Keratinocyte (primary cell): ENCODE measurements at regions not wholly inside any gene's neighbourhood (a gene's known extent, or its start where the extent isn't known, plus 50 kb on each side); places are given as distances from the start of the nearest gene placed in this dataset.

Experiments used
- DNase-seq: peaks from one replicate; pipeline ENCODE4 v3.0.0-alpha.2; 2011; ENCODE audit warnings: low read depth, missing footprints, low spot score
- FAIRE-seq: peaks from 2 replicates; lab custom pipeline; 2011; peaks lifted over from hg19 to GRCh38; lab: Jason Lieb, UNC
- H2AFZ ChIP-seq: 2 replicates; pipeline ENCODE4 v1.6.0; 2012; ENCODE audit warnings: low read length, control low read depth, inconsistent platforms; ENCODE audit not compliant: control insufficient read depth
- H3K27ac ChIP-seq: 2 replicates; pipeline ENCODE4 v1.5.1; 2011; ENCODE audit warnings: low read length; ENCODE audit not compliant: control insufficient read depth, insufficient read depth
- H3K27me3 ChIP-seq: 3 replicates; pipeline ENCODE4 v1.6.0; 2011; ENCODE audit warnings: low read length; ENCODE audit not compliant: control insufficient read depth, insufficient read depth; ENCODE audit errors: extremely low read depth
- H3K36me3 ChIP-seq, 2 experiments: 2 replicates in 1 of 2; 3 replicates in 1 of 2; pipeline ENCODE4 v1.5.1; 2011; ENCODE audit warnings: low read length in 2 of 2, mild to moderate bottlenecking in 1 of 2; ENCODE audit not compliant: control insufficient read depth in 2 of 2, insufficient read depth in 2 of 2; ENCODE audit errors: extremely low read depth in 1 of 2
- H3K4me1 ChIP-seq: 3 replicates; pipeline ENCODE4 v1.5.1; 2011; ENCODE audit warnings: low read length; ENCODE audit not compliant: control insufficient read depth, insufficient read depth; ENCODE audit errors: extremely low read depth
- H3K4me2 ChIP-seq: 3 replicates; pipeline ENCODE4 v1.6.0; 2011; ENCODE audit warnings: low read depth, low read length; ENCODE audit not compliant: control insufficient read depth, insufficient read depth; ENCODE audit errors: extremely low read depth
- H3K4me3 ChIP-seq, 3 experiments: fragments of 200-600 bp in 1 of 3; sonication (generic) in 1 of 3; 2 replicates in 2 of 3; 3 replicates in 1 of 3; pipeline ENCODE4 v1.5.1; 2011 to 2016; ENCODE audit warnings: low read length in 3 of 3, mild to moderate bottlenecking in 3 of 3, control low read depth in 2 of 3, inconsistent platforms in 1 of 3, low read depth in 1 of 3, mixed read lengths in 1 of 3, mixed run types in 1 of 3, moderate library complexity in 1 of 3; ENCODE audit not compliant: control insufficient read depth in 2 of 3, insufficient read depth in 2 of 3; ENCODE audit errors: extremely low read depth in 1 of 3
- H3K79me2 ChIP-seq: 2 replicates; pipeline ENCODE4 v1.6.0; 2012; ENCODE audit warnings: low read length; ENCODE audit not compliant: control insufficient read depth, insufficient read depth
- H3K9ac ChIP-seq: 3 replicates; pipeline ENCODE4 v1.6.0; 2011; ENCODE audit warnings: low read length; ENCODE audit not compliant: control insufficient read depth, insufficient read depth; ENCODE audit errors: extremely low read depth
- H3K9me1 ChIP-seq: 3 replicates; pipeline ENCODE4 v1.6.0; 2011; ENCODE audit warnings: low read length; ENCODE audit not compliant: control insufficient read depth, insufficient read depth; ENCODE audit errors: extremely low read depth
- H3K9me3 ChIP-seq: 2 replicates; pipeline ENCODE4 v1.5.1; 2012; ENCODE audit warnings: low read depth, low read length; ENCODE audit not compliant: control insufficient read depth
- H4K20me1 ChIP-seq: 3 replicates; pipeline ENCODE4 v1.6.0; 2011; ENCODE audit warnings: low read length; ENCODE audit not compliant: control insufficient read depth, insufficient read depth; ENCODE audit errors: extremely low read depth
- EZH2 ChIP-seq: IDR thresholded peaks from one replicate; pipeline ENCODE4 v1.6.1; 2012; ENCODE audit warnings: inconsistent platforms, mild to moderate bottlenecking, low read length, moderate library complexity
- dilution Hi-C: fragments of 300-500 bp; cut with MboI; formaldehyde crosslinking; loops from one replicate; pipeline ENCODE4 v1.7.0; 2020; ENCODE audit warnings: low sequenced_read_pairs; ENCODE audit not compliant: extremely low pct_ligation_motif_present
- TF ChIP-seq, protein P1 (sequence below), 3 experiments: IDR thresholded peaks in 1 of 3; conservative IDR thresholded peaks in 1 of 3; optimal IDR thresholded peaks in 1 of 3; 2 replicates in 2 of 3; 3 replicates in 1 of 3; pipeline versions ENCODE3 to v1.5.1; 2011; ENCODE audit warnings: low read length in 3 of 3, mild to moderate bottlenecking in 3 of 3, moderate library complexity in 2 of 3, control low read depth in 1 of 3, inconsistent platforms in 1 of 3; ENCODE audit not compliant: insufficient read depth in 2 of 3; ENCODE audit errors: extremely low read depth in 1 of 3

DNA sequence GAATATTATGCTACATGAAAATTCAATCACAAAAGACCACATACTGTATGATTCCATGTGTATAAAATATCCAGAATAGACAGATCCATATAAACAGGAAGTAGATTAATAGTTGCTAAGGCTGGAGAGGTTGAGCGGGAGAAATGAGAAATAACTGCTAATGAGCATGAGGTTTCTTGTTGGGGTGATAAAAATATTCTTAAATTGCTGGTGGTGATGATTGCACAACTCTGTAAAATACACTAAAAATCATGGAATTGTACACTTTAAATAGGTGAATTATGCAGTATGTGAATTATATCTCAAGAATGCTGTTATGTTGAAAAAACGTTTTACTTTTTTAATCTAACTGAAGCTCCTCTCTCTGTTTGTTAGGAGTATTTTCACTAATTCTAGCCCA lies 101.8 kb upstream of the CREB1 start:
- Histone ChIP-seq H3K9me3 (peaks cover 3% of the 10 kb centered on the region), H3K9me1 (no peaks in the 10 kb centered on the region), H3K9ac (no peak overlapping the region), H4K20me1 (no peaks in the 10 kb centered on the region), H3K36me3 (no peaks in the 10 kb centered on the region), H3K27ac (no peak overlapping the region), H3K4me2 (no peak overlapping the region), H3K4me3 (no peak overlapping the region), H2AFZ (no peak overlapping the region), H3K79me2 (no peaks in the 10 kb centered on the region), H3K4me1 (peaks cover 3% of the 10 kb centered on the region), H3K27me3 (no peaks in the 10 kb centered on the region)
- FAIRE-seq = no peak
- no peak for TF ChIP-seq EZH2
- TF ChIP-seq, protein P1, sequence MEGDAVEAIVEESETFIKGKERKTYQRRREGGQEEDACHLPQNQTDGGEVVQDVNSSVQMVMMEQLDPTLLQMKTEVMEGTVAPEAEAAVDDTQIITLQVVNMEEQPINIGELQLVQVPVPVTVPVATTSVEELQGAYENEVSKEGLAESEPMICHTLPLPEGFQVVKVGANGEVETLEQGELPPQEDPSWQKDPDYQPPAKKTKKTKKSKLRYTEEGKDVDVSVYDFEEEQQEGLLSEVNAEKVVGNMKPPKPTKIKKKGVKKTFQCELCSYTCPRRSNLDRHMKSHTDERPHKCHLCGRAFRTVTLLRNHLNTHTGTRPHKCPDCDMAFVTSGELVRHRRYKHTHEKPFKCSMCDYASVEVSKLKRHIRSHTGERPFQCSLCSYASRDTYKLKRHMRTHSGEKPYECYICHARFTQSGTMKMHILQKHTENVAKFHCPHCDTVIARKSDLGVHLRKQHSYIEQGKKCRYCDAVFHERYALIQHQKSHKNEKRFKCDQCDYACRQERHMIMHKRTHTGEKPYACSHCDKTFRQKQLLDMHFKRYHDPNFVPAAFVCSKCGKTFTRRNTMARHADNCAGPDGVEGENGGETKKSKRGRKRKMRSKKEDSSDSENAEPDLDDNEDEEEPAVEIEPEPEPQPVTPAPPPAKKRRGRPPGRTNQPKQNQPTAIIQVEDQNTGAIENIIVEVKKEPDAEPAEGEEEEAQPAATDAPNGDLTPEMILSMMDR (optimal IDR thresholded peaks at IDR 0.05 in 1 of 3, IDR thresholded peaks at IDR 0.05 in 1 of 3, conservative IDR thresholded peaks at IDR 0.05 in 1 of 3; ENCODE audit: extremely low read depth in 1 of 3, insufficient read depth in 2 of 3, low read length in 3 of 3) = no peak
- DNase-seq = no peak
- dilution Hi-C loops = no loop called here

DNA sequence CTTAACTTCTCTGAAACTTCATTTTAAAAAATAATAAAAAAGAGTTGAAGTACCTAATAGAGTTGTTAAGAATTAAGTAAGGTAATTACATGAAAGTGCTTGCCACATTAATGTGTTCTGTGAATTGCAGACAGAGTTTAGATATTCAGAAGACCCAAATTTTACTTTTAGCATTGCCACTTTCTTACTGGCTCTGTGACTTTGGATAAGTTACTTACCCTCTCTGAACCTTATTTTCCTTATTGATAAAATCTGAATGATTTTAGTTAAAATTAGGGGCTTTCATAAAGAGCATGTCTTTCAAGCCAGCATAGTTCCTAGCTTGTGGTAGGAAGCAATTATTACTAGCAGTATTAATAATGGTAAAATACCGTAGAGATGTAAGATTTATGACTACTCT lies 101.2 kb upstream of the CREB1 start:
- no peak overlapping the region for H3K27ac ChIP-seq
- no peak overlapping the region for H3K9ac ChIP-seq
- H4K20me1 ChIP-seq = no peaks in the 10 kb centered on the region
- FAIRE-seq (no peak), DNase-seq (no peak)
- peaks cover 3% of the 10 kb centered on the region for H3K4me1 ChIP-seq
- H3K9me1 ChIP-seq = no peaks in the 10 kb centered on the region
- H3K4me3 ChIP-seq = no peak overlapping the region
- dilution Hi-C loops = no loop called here
- H2AFZ ChIP-seq = no peak overlapping the region
- TF ChIP-seq, protein P1 (optimal IDR thresholded peaks at IDR 0.05 in 1 of 3, IDR thresholded peaks at IDR 0.05 in 1 of 3, conservative IDR thresholded peaks at IDR 0.05 in 1 of 3; ENCODE audit: extremely low read depth in 1 of 3, insufficient read depth in 2 of 3, low read length in 3 of 3) = no peak
- TF ChIP-seq EZH2 = no peak
- H3K4me2 ChIP-seq = no peak overlapping the region
- H3K79me2 ChIP-seq = no peaks in the 10 kb centered on the region
- no peaks in the 10 kb centered on the region for H3K9me3 ChIP-seq
- no peaks in the 10 kb centered on the region for H3K36me3 ChIP-seq
- no peaks in the 10 kb centered on the region for H3K27me3 ChIP-seq
